ENCODE measurements at regions not wholly inside any gene's neighbourhood (a gene's known extent, or its start where the extent isn't known, plus 50 kb on each side); places are given as distances from the start of the nearest gene placed in this dataset.

- no peak for TF ChIP-seq POLR2A (IDR thresholded peaks at IDR 0.05)
- no peak for TF ChIP-seq CTCF (IDR thresholded peaks at IDR 0.05)
- TF ChIP-seq EP300 (IDR thresholded peaks at IDR 0.05) = no peak
- TF ChIP-seq POLR2AphosphoS5 (IDR thresholded peaks at IDR 0.05) = no peak
Measured at GRCh38 chr6:45807311-45808041, 208.2 kb downstream of the CLIC5 start.
